ENCODE measurements at regions not wholly inside any gene's neighbourhood (a gene's known extent, or its start where the extent isn't known, plus 50 kb on each side); places are given as distances from the start of the nearest gene placed in this dataset.

DNA sequence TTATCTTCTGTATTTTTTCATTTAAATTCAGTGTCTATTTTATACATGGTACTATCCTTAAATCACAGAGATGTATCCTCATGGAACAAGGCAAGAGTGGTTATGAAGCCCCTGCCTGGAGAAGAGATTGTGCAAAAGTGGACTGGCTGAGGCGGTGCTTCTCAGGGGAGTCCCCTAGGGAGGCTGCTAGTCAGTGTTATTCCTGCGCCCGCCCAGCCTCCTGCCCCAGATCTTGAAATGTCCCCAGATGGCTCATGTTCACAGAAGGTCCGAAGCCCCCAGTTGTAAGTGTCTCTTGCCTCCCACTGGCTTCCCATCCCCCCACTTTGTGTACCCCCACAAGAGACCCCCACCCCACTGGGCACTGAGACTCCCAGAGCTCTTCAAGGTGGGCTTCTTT is 366.9 kb downstream of the TNS3 start:
- intact Hi-C loops (cut with micrococcal nuclease) (no loop called here), in situ Hi-C loops (cut with MboI; ENCODE audit: low sequenced_read_pairs) (no loop called here), dilution Hi-C loops (cut with HindIII; ENCODE audit: low sequenced_read_pairs, unreplicated experiment) (no loop called here)
- H4K20me1 ChIP-seq (ENCODE audit: insufficient read depth, low read length) = no peaks in the 10 kb centered on the region
- H2BK120ac ChIP-seq (ENCODE audit: low read depth, low read length) = no peak overlapping the region
- ChIA-PET POLR2A (ENCODE audit: unreplicated experiment) (no interaction called here), CTCF (interaction anchor here (1.1 kb wide), 1 partner anchor 19 kb away, joined by 3 read pairs; no protein-coding TSS in a partner anchor)
- no peak overlapping the region for H3K23ac ChIP-seq (ENCODE audit: low read depth, low read length)
- peaks cover 52% of the 10 kb centered on the region for H3K27me3 ChIP-seq (ENCODE audit: control insufficient read depth, insufficient read depth, low read length)
- H4K5ac ChIP-seq (ENCODE audit: low read depth, low read length) = no peak overlapping the region
- H4K91ac ChIP-seq (ENCODE audit: insufficient read depth, low read depth, low read length) = no peak overlapping the region
- no peaks in the 10 kb centered on the region for H3K9me1 ChIP-seq (ENCODE audit: insufficient read depth, low read length)
- H3K4me2 ChIP-seq (ENCODE audit: low read depth, low read length) = no peak overlapping the region
- no peaks in the 10 kb centered on the region for H3K36me3 ChIP-seq (ENCODE audit: control insufficient read depth, insufficient read depth, low read length)
- H3K79me1 ChIP-seq (ENCODE audit: low read depth in 1 of 2, low read length in 2 of 2) = no peaks in the 10 kb centered on the region
- no peak overlapping the region for H2AFZ ChIP-seq (replicated peaks; ENCODE audit: low read length, poor library complexity)
- ATAC-seq (ENCODE audit: low read depth) (no peak), DNase-seq (no peak)
- H3K4me3 ChIP-seq (ENCODE audit: insufficient read depth, low read depth, low read length) = no peak overlapping the region
- H4K8ac ChIP-seq (ENCODE audit: low read depth in 2 of 2, low read length in 2 of 2) = no peak overlapping the region
- TF ChIP-seq, protein P1, sequence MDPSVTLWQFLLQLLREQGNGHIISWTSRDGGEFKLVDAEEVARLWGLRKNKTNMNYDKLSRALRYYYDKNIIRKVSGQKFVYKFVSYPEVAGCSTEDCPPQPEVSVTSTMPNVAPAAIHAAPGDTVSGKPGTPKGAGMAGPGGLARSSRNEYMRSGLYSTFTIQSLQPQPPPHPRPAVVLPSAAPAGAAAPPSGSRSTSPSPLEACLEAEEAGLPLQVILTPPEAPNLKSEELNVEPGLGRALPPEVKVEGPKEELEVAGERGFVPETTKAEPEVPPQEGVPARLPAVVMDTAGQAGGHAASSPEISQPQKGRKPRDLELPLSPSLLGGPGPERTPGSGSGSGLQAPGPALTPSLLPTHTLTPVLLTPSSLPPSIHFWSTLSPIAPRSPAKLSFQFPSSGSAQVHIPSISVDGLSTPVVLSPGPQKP (IDR thresholded peaks at IDR 0.05; ENCODE audit: borderline replicate concordance, low read depth, low read length) = no peak
- TF ChIP-seq NFE2L2 (IDR thresholded peaks at IDR 0.05; ENCODE audit: low read depth, low read length) (no peak), FOS (IDR thresholded peaks at IDR 0.05; ENCODE audit: low read depth, low read length) (no peak), MAFK (IDR thresholded peaks at IDR 0.05; ENCODE audit: low read depth, low read length) (no peak), RCOR1 (IDR thresholded peaks at IDR 0.05; ENCODE audit: insufficient replicate concordance, low read length) (no peak), CHD1 (IDR thresholded peaks at IDR 0.05; ENCODE audit: low read depth, low read length) (no peak), RAD21 (IDR thresholded peaks at IDR 0.05; ENCODE audit: low read length) (no peak), POLR2A (IDR thresholded peaks at IDR 0.05; ENCODE audit: low read depth, low read length) (no peak), MAZ (IDR thresholded peaks at IDR 0.05; ENCODE audit: borderline replicate concordance, low read depth, low read length) (no peak), CEBPB (IDR thresholded peaks at IDR 0.05; ENCODE audit: low read depth, low read length) (no peak), SMC3 (IDR thresholded peaks at IDR 0.05; ENCODE audit: low read depth, low read length) (no peak)
- TF ChIP-seq, protein P2, sequence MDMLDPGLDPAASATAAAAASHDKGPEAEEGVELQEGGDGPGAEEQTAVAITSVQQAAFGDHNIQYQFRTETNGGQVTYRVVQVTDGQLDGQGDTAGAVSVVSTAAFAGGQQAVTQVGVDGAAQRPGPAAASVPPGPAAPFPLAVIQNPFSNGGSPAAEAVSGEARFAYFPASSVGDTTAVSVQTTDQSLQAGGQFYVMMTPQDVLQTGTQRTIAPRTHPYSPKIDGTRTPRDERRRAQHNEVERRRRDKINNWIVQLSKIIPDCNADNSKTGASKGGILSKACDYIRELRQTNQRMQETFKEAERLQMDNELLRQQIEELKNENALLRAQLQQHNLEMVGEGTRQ (IDR thresholded peaks at IDR 0.05; ENCODE audit: low read depth, low read length) = no peak
- TF ChIP-seq, protein P3, sequence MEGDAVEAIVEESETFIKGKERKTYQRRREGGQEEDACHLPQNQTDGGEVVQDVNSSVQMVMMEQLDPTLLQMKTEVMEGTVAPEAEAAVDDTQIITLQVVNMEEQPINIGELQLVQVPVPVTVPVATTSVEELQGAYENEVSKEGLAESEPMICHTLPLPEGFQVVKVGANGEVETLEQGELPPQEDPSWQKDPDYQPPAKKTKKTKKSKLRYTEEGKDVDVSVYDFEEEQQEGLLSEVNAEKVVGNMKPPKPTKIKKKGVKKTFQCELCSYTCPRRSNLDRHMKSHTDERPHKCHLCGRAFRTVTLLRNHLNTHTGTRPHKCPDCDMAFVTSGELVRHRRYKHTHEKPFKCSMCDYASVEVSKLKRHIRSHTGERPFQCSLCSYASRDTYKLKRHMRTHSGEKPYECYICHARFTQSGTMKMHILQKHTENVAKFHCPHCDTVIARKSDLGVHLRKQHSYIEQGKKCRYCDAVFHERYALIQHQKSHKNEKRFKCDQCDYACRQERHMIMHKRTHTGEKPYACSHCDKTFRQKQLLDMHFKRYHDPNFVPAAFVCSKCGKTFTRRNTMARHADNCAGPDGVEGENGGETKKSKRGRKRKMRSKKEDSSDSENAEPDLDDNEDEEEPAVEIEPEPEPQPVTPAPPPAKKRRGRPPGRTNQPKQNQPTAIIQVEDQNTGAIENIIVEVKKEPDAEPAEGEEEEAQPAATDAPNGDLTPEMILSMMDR (conservative IDR thresholded peaks at IDR 0.05; ENCODE audit: low read depth, low read length) = no peak
- no peak overlapping the region for H3K27ac ChIP-seq (ENCODE audit: insufficient read depth, low read length)
- no peak overlapping the region for H3K14ac ChIP-seq (replicated peaks; ENCODE audit: low read depth, low read length)
- no peak overlapping the region for H3K9ac ChIP-seq (ENCODE audit: low read depth, low read length)
- WGBS, 2 experiments (ENCODE audit: extremely low coverage in 2 of 2, insufficient read length in 1 of 2) = 89% methylated on average over 3 of the region's 4 CpGs; no CpG with 5 or more reads in 1 of the 2 experiments
- no peak overlapping the region for H3K18ac ChIP-seq (ENCODE audit: low read depth, low read length)
- H2BK20ac ChIP-seq (ENCODE audit: low read depth, low read length) = no peak overlapping the region
- no TSS peak for BruUV-seq (replicated peaks)
- no peaks in the 10 kb centered on the region for H3K4me1 ChIP-seq (ENCODE audit: control insufficient read depth, insufficient read depth, low read length)
- no peak overlapping the region for H2AK9ac ChIP-seq (replicated peaks; ENCODE audit: low read depth, low read length, poor library complexity)
- H3K9me3 ChIP-seq (ENCODE audit: control insufficient read depth, insufficient read depth, low read length) = peaks cover 6% of the 10 kb centered on the region
- H3K4ac ChIP-seq (ENCODE audit: low read depth, low read length) = no peak overlapping the region
- H2BK5ac ChIP-seq (ENCODE audit: low read depth, low read length, poor library complexity, severe bottlenecking) = no peak overlapping the region
- H3K56ac ChIP-seq (ENCODE audit: extremely low read depth, insufficient read depth, low read length) = no peak overlapping the region
- H2BK15ac ChIP-seq (ENCODE audit: low read depth, low read length) = no peak overlapping the region
- H2AK5ac ChIP-seq (ENCODE audit: low read depth, low read length) = no peak overlapping the region

Data from IMR-90 (cell line).